ENCODE measurements at regions not wholly inside any gene's neighbourhood (a gene's known extent, or its start where the extent isn't known, plus 50 kb on each side); places are given as distances from the start of the nearest gene placed in this dataset.

GRCh38 chr10:78906734-78907390, 161.9 kb upstream of the ZMIZ1 start:
- Mint-ChIP-seq H3K4me3 (ENCODE audit: unreplicated experiment) (no peak overlapping the region), H3K4me1 (ENCODE audit: unreplicated experiment) (no peaks in the 10 kb centered on the region), H3K9me3 (ENCODE audit: unreplicated experiment) (no peaks in the 10 kb centered on the region), H3K36me3 (ENCODE audit: low read depth, unreplicated experiment) (no peaks in the 10 kb centered on the region), H3K27me3 (ENCODE audit: unreplicated experiment) (peaks cover 23% of the 10 kb centered on the region), H3K27ac (ENCODE audit: unreplicated experiment) (no peak overlapping the region)
- DNase-seq (ENCODE audit: low spot score), result no peak
- no peak for TF ChIP-seq CTCF (IDR thresholded peaks at IDR 0.05; ENCODE audit: unreplicated experiment)

- Mint-ChIP-seq H3K36me3 (ENCODE audit: low read depth, unreplicated experiment) (no peaks in the 10 kb centered on the region), H3K4me3 (ENCODE audit: unreplicated experiment) (no peak overlapping the region), H3K27me3 (ENCODE audit: unreplicated experiment) (peaks cover 29% of the 10 kb centered on the region), H3K4me1 (ENCODE audit: unreplicated experiment) (no peaks in the 10 kb centered on the region), H3K27ac (ENCODE audit: unreplicated experiment) (no peak overlapping the region), H3K9me3 (ENCODE audit: unreplicated experiment) (no peaks in the 10 kb centered on the region)
- no peak for DNase-seq (ENCODE audit: low spot score)
- no peak for TF ChIP-seq CTCF (IDR thresholded peaks at IDR 0.05; ENCODE audit: unreplicated experiment)
Observed at GRCh38 chr10:78907551-78908211, 161.1 kb upstream of the ZMIZ1 start.

- H3K4me1 Mint-ChIP-seq (ENCODE audit: unreplicated experiment), result peaks cover under 1% of the 10 kb centered on the region
- H3K27ac Mint-ChIP-seq (ENCODE audit: unreplicated experiment), result no peak overlapping the region
- no peaks in the 10 kb centered on the region for H3K36me3 Mint-ChIP-seq (ENCODE audit: low read depth, unreplicated experiment)
- H3K4me3 Mint-ChIP-seq (ENCODE audit: unreplicated experiment), result no peak overlapping the region
- no peak for TF ChIP-seq CTCF (IDR thresholded peaks at IDR 0.05; ENCODE audit: unreplicated experiment)
- H3K27me3 Mint-ChIP-seq (ENCODE audit: unreplicated experiment), result peaks cover 30% of the 10 kb centered on the region
- DNase-seq (ENCODE audit: low spot score), result no peak
- H3K9me3 Mint-ChIP-seq (ENCODE audit: unreplicated experiment), result no peaks in the 10 kb centered on the region
Observed at GRCh38 chr10:78909221-78909620, 159.5 kb upstream of the ZMIZ1 start.

- no peak for TF ChIP-seq CTCF (IDR thresholded peaks at IDR 0.05; ENCODE audit: unreplicated experiment)
- Mint-ChIP-seq H3K4me3 (ENCODE audit: unreplicated experiment) (no peak overlapping the region), H3K4me1 (ENCODE audit: unreplicated experiment) (peaks cover 3% of the 10 kb centered on the region), H3K9me3 (ENCODE audit: unreplicated experiment) (no peaks in the 10 kb centered on the region), H3K27ac (ENCODE audit: unreplicated experiment) (no peak overlapping the region), H3K36me3 (ENCODE audit: low read depth, unreplicated experiment) (no peaks in the 10 kb centered on the region), H3K27me3 (ENCODE audit: unreplicated experiment) (peaks cover 30% of the 10 kb centered on the region)
- DNase-seq (ENCODE audit: low spot score), result no peak
Observed at GRCh38 chr10:78910021-78910420, 158.7 kb upstream of the ZMIZ1 start.

- no peak for DNase-seq (ENCODE audit: low spot score)
- Mint-ChIP-seq H3K4me1 (ENCODE audit: unreplicated experiment) (peaks cover 3% of the 10 kb centered on the region), H3K36me3 (ENCODE audit: low read depth, unreplicated experiment) (no peaks in the 10 kb centered on the region), H3K9me3 (ENCODE audit: unreplicated experiment) (no peaks in the 10 kb centered on the region), H3K27me3 (ENCODE audit: unreplicated experiment) (peaks cover 30% of the 10 kb centered on the region), H3K27ac (ENCODE audit: unreplicated experiment) (no peak overlapping the region), H3K4me3 (ENCODE audit: unreplicated experiment) (no peak overlapping the region)
- no peak for TF ChIP-seq CTCF (IDR thresholded peaks at IDR 0.05; ENCODE audit: unreplicated experiment)
Observed at GRCh38 chr10:78910476-78910875, 158.3 kb upstream of the ZMIZ1 start.
